ENCODE measurements at regions not wholly inside any gene's neighbourhood (a gene's known extent, or its start where the extent isn't known, plus 50 kb on each side); places are given as distances from the start of the nearest gene placed in this dataset.

DNA sequence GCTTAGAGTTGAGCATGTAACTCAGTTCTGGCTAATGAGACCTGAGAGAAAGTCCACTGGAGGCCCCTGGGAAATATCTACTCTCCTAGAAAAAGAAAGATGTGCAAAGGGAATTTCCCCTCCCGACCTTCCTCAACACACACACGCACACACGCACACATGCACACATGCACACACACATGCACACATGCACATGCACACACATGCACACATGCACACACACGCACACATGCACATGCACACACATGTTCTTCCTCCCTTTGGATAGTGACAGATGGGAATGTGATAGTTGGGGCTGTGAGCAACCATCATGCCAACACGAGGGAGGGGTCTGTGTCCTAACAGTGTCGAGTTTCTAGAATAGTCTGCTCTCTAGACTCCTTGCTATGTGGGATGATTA is 148.2 kb upstream of the EGFLAM start:
- TF ChIP-seq, protein P1, sequence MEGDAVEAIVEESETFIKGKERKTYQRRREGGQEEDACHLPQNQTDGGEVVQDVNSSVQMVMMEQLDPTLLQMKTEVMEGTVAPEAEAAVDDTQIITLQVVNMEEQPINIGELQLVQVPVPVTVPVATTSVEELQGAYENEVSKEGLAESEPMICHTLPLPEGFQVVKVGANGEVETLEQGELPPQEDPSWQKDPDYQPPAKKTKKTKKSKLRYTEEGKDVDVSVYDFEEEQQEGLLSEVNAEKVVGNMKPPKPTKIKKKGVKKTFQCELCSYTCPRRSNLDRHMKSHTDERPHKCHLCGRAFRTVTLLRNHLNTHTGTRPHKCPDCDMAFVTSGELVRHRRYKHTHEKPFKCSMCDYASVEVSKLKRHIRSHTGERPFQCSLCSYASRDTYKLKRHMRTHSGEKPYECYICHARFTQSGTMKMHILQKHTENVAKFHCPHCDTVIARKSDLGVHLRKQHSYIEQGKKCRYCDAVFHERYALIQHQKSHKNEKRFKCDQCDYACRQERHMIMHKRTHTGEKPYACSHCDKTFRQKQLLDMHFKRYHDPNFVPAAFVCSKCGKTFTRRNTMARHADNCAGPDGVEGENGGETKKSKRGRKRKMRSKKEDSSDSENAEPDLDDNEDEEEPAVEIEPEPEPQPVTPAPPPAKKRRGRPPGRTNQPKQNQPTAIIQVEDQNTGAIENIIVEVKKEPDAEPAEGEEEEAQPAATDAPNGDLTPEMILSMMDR (IDR thresholded peaks at IDR 0.05; ENCODE audit: low read depth, low read length, poor library complexity, severe bottlenecking): no peak
- TF ChIP-seq EZH2phosphoT487 (IDR thresholded peaks at IDR 0.05; ENCODE audit: borderline replicate concordance, low read length): no peak

Measured in DOHH2 (cell line).